ENCODE measurements at regions not wholly inside any gene's neighbourhood (a gene's known extent, or its start where the extent isn't known, plus 50 kb on each side); places are given as distances from the start of the nearest gene placed in this dataset.

- no peak overlapping the region for H2AFZ ChIP-seq (ENCODE audit: low read depth, low read length, severe bottlenecking)
- H3K27ac ChIP-seq (ENCODE audit: low read depth, low read length) = no peak overlapping the region
- no peaks in the 10 kb centered on the region for H3K79me2 ChIP-seq (ENCODE audit: insufficient read depth, low read length)
- no peaks in the 10 kb centered on the region for H3K36me3 ChIP-seq (ENCODE audit: low read length)
- H4K20me1 ChIP-seq (ENCODE audit: low read depth, low read length) = no peaks in the 10 kb centered on the region
- H3K4me3 ChIP-seq (ENCODE audit: insufficient read depth, low read length, poor library complexity, severe bottlenecking) = no peak overlapping the region
- H3K9me3 ChIP-seq (ENCODE audit: insufficient read depth, low read length) = no peaks in the 10 kb centered on the region
- no peaks in the 10 kb centered on the region for H3F3A ChIP-seq (ENCODE audit: insufficient read depth)
- no peak overlapping the region for H3K9ac ChIP-seq (ENCODE audit: low read length)
- H3K27me3 ChIP-seq (ENCODE audit: low read length) = no peaks in the 10 kb centered on the region
- TF ChIP-seq CTCF (IDR thresholded peaks at IDR 0.05; ENCODE audit: insufficient read depth, low read length, poor library complexity, severe bottlenecking) (no peak), EZH2phosphoT487 (conservative IDR thresholded peaks at IDR 0.05; ENCODE audit: low read length) (no peak)
- H3K4me2 ChIP-seq (ENCODE audit: low read depth, low read length, poor library complexity, severe bottlenecking) = no peak overlapping the region
- no peaks in the 10 kb centered on the region for H3K9me2 ChIP-seq (replicated peaks; ENCODE audit: insufficient read depth, low read length)
Observed at GRCh38 chr2:4832642-4833041, 859.5 kb upstream of the SOX11 start.

- H2AFZ ChIP-seq (ENCODE audit: low read depth, low read length, severe bottlenecking) = no peak overlapping the region
- no peaks in the 10 kb centered on the region for H3K79me2 ChIP-seq (ENCODE audit: insufficient read depth, low read length)
- no peaks in the 10 kb centered on the region for H3F3A ChIP-seq (ENCODE audit: insufficient read depth)
- no peaks in the 10 kb centered on the region for H3K9me3 ChIP-seq (ENCODE audit: insufficient read depth, low read length)
- no peaks in the 10 kb centered on the region for H4K20me1 ChIP-seq (ENCODE audit: low read depth, low read length)
- no peak for TF ChIP-seq EZH2phosphoT487 (conservative IDR thresholded peaks at IDR 0.05; ENCODE audit: low read length)
- no peak for TF ChIP-seq CTCF (IDR thresholded peaks at IDR 0.05; ENCODE audit: insufficient read depth, low read length, poor library complexity, severe bottlenecking)
- H3K27ac ChIP-seq (ENCODE audit: low read depth, low read length) = no peak overlapping the region
- no peaks in the 10 kb centered on the region for H3K36me3 ChIP-seq (ENCODE audit: low read length)
- no peak overlapping the region for H3K9ac ChIP-seq (ENCODE audit: low read length)
- no peaks in the 10 kb centered on the region for H3K27me3 ChIP-seq (ENCODE audit: low read length)
- no peaks in the 10 kb centered on the region for H3K9me2 ChIP-seq (replicated peaks; ENCODE audit: insufficient read depth, low read length)
- no peak overlapping the region for H3K4me3 ChIP-seq (ENCODE audit: insufficient read depth, low read length, poor library complexity, severe bottlenecking)
- H3K4me2 ChIP-seq (ENCODE audit: low read depth, low read length, poor library complexity, severe bottlenecking) = no peak overlapping the region
Observed at GRCh38 chr2:4838626-4839025, 853.6 kb upstream of the SOX11 start.

DNA sequence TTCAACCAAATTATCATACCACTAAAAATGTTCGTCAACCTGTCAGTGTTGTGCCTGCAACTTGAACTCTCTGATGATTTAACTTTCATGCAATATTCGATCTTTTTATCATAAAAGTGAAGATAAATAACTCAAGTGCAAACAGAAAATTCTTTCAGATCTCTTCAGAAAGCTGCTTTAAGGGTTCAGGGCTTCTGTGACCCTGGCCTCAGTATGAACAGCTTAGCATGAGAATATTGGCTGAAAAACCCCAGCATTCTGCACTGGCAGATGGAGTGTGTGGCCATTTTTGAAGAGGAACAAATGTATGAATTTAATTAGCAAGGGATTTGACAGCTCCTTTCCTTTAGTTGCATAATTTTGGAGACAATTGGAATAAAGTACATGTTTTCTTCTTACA is 851.4 kb upstream of the SOX11 start:
- H3K79me2 ChIP-seq (ENCODE audit: insufficient read depth, low read length) = no peaks in the 10 kb centered on the region
- no peak overlapping the region for H3K4me2 ChIP-seq (ENCODE audit: low read depth, low read length, poor library complexity, severe bottlenecking)
- H3K27me3 ChIP-seq (ENCODE audit: low read length) = no peaks in the 10 kb centered on the region
- H4K20me1 ChIP-seq (ENCODE audit: low read depth, low read length) = no peaks in the 10 kb centered on the region
- H3K4me3 ChIP-seq (ENCODE audit: insufficient read depth, low read length, poor library complexity, severe bottlenecking) = no peak overlapping the region
- H3K9me3 ChIP-seq (ENCODE audit: insufficient read depth, low read length) = no peaks in the 10 kb centered on the region
- no peaks in the 10 kb centered on the region for H3F3A ChIP-seq (ENCODE audit: insufficient read depth)
- H3K9ac ChIP-seq (ENCODE audit: low read length) = no peak overlapping the region
- no peak overlapping the region for H3K27ac ChIP-seq (ENCODE audit: low read depth, low read length)
- H3K9me2 ChIP-seq (replicated peaks; ENCODE audit: insufficient read depth, low read length) = no peaks in the 10 kb centered on the region
- TF ChIP-seq CTCF (IDR thresholded peaks at IDR 0.05; ENCODE audit: insufficient read depth, low read length, poor library complexity, severe bottlenecking) (no peak), EZH2phosphoT487 (conservative IDR thresholded peaks at IDR 0.05; ENCODE audit: low read length) (no peak)
- no peak overlapping the region for H2AFZ ChIP-seq (ENCODE audit: low read depth, low read length, severe bottlenecking)
- no peaks in the 10 kb centered on the region for H3K36me3 ChIP-seq (ENCODE audit: low read length)

DNA sequence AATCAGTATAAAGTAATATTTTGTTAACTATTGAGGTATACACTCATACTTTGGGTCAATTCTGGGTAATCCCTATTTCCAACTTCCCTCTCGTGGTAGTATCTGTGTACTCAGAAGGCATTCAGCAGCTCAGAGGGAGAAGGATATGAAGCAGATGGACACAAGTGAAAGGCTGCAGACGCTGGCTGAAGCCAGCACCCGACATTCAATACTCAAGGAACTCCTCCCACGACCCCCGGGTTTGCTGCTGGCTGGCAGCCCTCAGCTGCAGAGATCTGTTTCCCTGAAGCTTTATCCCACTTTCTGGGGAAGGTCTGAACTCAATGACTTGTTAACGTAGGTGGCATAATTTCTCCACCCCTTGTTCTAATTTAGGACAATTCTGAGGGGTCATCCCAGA is 847.3 kb upstream of the SOX11 start:
- H3K79me2 ChIP-seq (ENCODE audit: insufficient read depth, low read length) = no peaks in the 10 kb centered on the region
- no peak overlapping the region for H3K4me3 ChIP-seq (ENCODE audit: insufficient read depth, low read length, poor library complexity, severe bottlenecking)
- no peaks in the 10 kb centered on the region for H3K9me3 ChIP-seq (ENCODE audit: insufficient read depth, low read length)
- H3K4me2 ChIP-seq (ENCODE audit: low read depth, low read length, poor library complexity, severe bottlenecking) = no peak overlapping the region
- H3K9ac ChIP-seq (ENCODE audit: low read length) = no peak overlapping the region
- H3K27me3 ChIP-seq (ENCODE audit: low read length) = no peaks in the 10 kb centered on the region
- H2AFZ ChIP-seq (ENCODE audit: low read depth, low read length, severe bottlenecking) = no peak overlapping the region
- H4K20me1 ChIP-seq (ENCODE audit: low read depth, low read length) = no peaks in the 10 kb centered on the region
- no peaks in the 10 kb centered on the region for H3K36me3 ChIP-seq (ENCODE audit: low read length)
- H3F3A ChIP-seq (ENCODE audit: insufficient read depth) = no peaks in the 10 kb centered on the region
- no peaks in the 10 kb centered on the region for H3K9me2 ChIP-seq (replicated peaks; ENCODE audit: insufficient read depth, low read length)
- no peak overlapping the region for H3K27ac ChIP-seq (ENCODE audit: low read depth, low read length)
- TF ChIP-seq CTCF (IDR thresholded peaks at IDR 0.05; ENCODE audit: insufficient read depth, low read length, poor library complexity, severe bottlenecking) = no peak
- TF ChIP-seq EZH2phosphoT487 (conservative IDR thresholded peaks at IDR 0.05; ENCODE audit: low read length) = no peak
